Small intestine (tissue), 7 donors: ENCODE measurements at regions not wholly inside any gene's neighbourhood (a gene's known extent, or its start where the extent isn't known, plus 50 kb on each side); places are given as distances from the start of the nearest gene placed in this dataset.

Source experiments
- DNase-seq, 2 donors: peaks; one replicate each; pipeline versions ENCODE4 v3.0.0 to v3.0.0-alpha.2; 2013
- FAIRE-seq: peaks from 2 replicates; lab custom pipeline; 2012; peaks lifted over from hg19 to GRCh38; lab: Jason Lieb, UNC
- H3K27ac ChIP-seq, 3 donors: one replicate each; pipeline ENCODE4 v1.5.1; 2013; ENCODE audit warnings: low read length in 2 of 3, mild to moderate bottlenecking in 2 of 3, control low read depth in 1 of 3, inconsistent platforms in 1 of 3, low read depth in 1 of 3, moderate library complexity in 1 of 3
- H3K27me3 ChIP-seq, 3 donors: one replicate each; pipeline ENCODE4 v1.6.1; 2013; ENCODE audit warnings: low read length in 3 of 3, inconsistent platforms in 1 of 3; ENCODE audit not compliant: control insufficient read depth in 3 of 3, insufficient read depth in 3 of 3
- H3K36me3 ChIP-seq, 3 donors: one replicate each; pipeline ENCODE4 v1.6.1; 2013; ENCODE audit warnings: low read length in 3 of 3, inconsistent platforms in 1 of 3, low read depth in 1 of 3, mild to moderate bottlenecking in 1 of 3, moderate library complexity in 1 of 3; ENCODE audit not compliant: control insufficient read depth in 3 of 3, insufficient read depth in 2 of 3
- H3K4me1 ChIP-seq, 3 donors: one replicate each; pipeline ENCODE4 v1.6.1; 2013; ENCODE audit warnings: low read length in 2 of 3, inconsistent platforms in 1 of 3, low read depth in 1 of 3, mild to moderate bottlenecking in 1 of 3, moderate library complexity in 1 of 3; ENCODE audit not compliant: control insufficient read depth in 3 of 3, insufficient read depth in 2 of 3
- H3K4me3 ChIP-seq, 3 donors: one replicate each; pipeline ENCODE4 v1.5.1; 2013; ENCODE audit warnings: low read length in 3 of 3, control low read depth in 1 of 3, inconsistent platforms in 1 of 3, low read depth in 1 of 3, mild to moderate bottlenecking in 1 of 3, moderate library complexity in 1 of 3
- H3K9me3 ChIP-seq, 2 donors: one replicate each; pipeline ENCODE4 v1.6.1; 2013; ENCODE audit warnings: low read depth in 1 of 2, low read length in 1 of 2; ENCODE audit not compliant: control insufficient read depth in 2 of 2, insufficient read depth in 1 of 2
- WGBS, 3 donors: extraction: QIAGEN DNeasy Blood & Tissue Kit; methylation state at CpG; one replicate each; pipeline ENCODE4 v1.1.7; 2013; 5-methylcytosine and 5-hydroxymethylcytosine counted together
- donor health status: healthy with polysubstance abuse.
- donor health status: control.
- donor health status: control.
- donor health status: Bipolar disorder and iron deficiency.
- donor health status: healthy.

DNA sequence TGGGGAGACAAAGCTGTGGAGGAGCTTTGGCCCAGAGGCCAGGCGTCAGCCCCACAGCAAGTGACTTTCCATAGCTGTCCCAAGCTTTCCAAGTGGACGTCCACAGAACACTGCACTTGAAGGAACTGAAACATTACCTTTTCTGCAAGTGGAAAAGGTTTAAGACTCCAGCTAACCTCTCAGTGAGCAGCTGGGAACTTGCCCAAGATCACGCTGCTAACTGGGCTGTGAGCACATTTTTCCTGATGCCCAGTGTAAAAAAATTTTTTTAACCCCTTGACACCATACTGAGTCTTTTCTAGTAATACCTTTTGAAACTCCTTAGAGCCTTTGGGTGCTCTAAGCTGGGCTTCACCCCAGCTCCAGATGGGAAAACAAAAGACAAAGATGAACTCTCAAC, 256.7 kb downstream of the HAUS1 start:
- Histone ChIP-seq H3K36me3 (no peaks in the 10 kb centered on the region), H3K27me3 (no peaks in the 10 kb centered on the region), H3K4me1 (no peaks in the 10 kb centered on the region), H3K4me3 (no peak overlapping the region), H3K27ac (no peak overlapping the region), H3K9me3 (peaks cover 0 to 6% of the 10 kb centered on the region in 2 donors)
- no peak for FAIRE-seq
- WGBS, 3 donors: 54 to 80% (median 72%) methylated on average over 3 of the region's 3 CpGs
- DNase-seq: no peak

DNA sequence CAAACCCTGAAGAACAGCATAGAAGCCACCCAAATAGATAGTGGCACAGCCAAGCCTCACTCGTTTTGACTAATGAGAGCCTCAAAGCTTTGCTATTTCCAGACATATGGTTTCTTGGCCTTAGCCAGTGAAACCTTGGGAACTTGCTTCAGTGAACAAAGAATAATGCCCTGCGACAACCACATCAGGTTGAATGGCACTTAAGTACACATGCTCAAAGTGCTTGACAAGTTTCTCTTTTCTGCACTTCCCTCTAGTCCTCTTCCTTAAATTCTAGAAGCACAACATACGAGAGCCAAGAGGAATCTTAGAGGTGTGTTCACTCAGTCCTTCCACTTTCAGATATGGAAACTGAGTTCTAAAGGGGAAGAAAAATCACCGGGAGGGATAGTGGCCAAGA, 258.3 kb downstream of the HAUS1 start:
- Histone ChIP-seq H3K27ac (no peak overlapping the region), H3K4me1 (no peaks in the 10 kb centered on the region), H3K36me3 (no peaks in the 10 kb centered on the region), H3K4me3 (no peak overlapping the region), H3K9me3 (peaks cover 0 to 6% of the 10 kb centered on the region in 2 donors), H3K27me3 (no peaks in the 10 kb centered on the region)
- FAIRE-seq: no peak
- WGBS, 3 donors: 80% methylated on average over 4 of the region's 4 CpGs
- DNase-seq: no peak

DNA sequence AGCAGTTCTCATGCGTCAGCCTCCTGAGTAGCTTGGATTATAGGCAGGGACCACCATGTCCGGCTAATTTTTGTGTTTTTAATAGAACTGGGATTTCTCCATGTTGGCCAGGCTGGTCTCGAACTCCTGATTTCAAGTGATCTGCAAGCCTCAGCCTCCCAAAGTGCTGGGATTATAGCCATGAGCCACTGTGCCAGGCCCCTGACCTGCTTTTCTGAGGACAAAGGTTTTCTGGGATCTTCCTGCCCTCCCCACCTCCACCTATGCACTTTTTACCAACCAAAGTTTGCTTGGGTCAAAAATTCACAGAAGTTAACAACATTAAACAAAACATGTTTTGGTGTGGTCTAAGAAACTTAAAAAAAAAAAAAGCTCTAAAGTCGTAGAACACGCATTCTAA, 259.9 kb downstream of the HAUS1 start:
- Histone ChIP-seq H3K4me1 (no peaks in the 10 kb centered on the region), H3K27ac (no peak overlapping the region), H3K27me3 (no peaks in the 10 kb centered on the region), H3K9me3 (peaks cover 0 to 6% of the 10 kb centered on the region in 2 donors), H3K4me3 (no peak overlapping the region), H3K36me3 (no peaks in the 10 kb centered on the region)
- no peak for FAIRE-seq
- DNase-seq: no peak
- 93 to 94% (median 93%) methylated on average over 5 of the region's 5 CpGs for WGBS, 3 donors

DNA sequence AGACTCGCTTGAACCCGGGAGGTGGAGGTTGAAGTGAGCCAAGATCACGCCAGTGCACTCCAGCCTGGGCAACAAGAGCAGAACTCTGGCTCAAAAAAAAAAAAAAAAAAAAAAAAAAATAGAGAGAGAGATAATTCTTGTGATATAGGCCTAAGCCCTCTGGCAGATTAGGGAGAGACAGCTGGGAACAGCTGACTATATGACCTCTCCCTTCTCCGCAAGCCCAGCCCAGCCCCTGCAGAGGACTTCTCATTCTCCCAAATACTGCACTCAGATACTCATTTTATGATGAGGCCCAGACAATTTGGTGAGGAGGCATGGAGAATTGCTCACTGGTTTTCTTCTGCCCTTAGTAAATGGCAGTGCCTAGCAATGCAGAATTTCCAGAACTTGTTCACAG, 262.0 kb downstream of the HAUS1 start:
- Histone ChIP-seq H3K27me3 (no peaks in the 10 kb centered on the region), H3K36me3 (no peaks in the 10 kb centered on the region), H3K27ac (no peak overlapping the region), H3K9me3 (no peaks in the 10 kb centered on the region), H3K4me1 (no peaks in the 10 kb centered on the region), H3K4me3 (no peak overlapping the region)
- FAIRE-seq: no peak
- no peak for DNase-seq
- 82 to 93% (median 92%) methylated on average over 4 of the region's 4 CpGs for WGBS, 3 donors

DNA sequence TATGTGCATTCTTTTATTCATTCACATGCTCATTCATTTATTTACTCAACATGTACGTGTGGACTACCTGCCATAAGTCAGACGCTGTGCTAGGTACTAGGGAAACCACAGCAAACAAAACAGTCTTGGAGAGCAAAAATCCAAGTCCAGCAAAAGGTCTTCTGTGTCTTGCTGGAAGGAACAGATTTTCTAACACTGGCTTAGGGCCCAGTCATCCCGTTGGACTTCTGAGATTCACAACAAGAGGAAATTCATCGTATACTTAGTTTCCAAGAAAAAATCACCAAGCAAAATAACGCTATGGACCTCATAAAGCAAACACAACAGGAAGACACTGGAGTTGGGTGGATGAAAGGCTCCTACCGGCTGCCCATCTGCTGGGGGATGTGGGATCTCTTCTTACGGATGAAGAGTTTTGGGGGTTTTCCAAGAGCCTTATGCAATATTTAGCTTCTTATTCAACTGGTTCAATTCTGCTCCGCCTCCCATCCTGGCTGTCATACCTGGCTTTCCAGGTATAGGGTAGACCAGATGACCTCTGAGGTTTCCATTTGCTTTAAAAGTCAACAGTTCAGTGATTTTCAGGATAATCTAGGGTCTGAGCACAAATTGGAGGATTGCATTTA, 262.7 kb downstream of the HAUS1 start:
- H3K36me3 ChIP-seq: no peaks in the 10 kb centered on the region
- H3K9me3 ChIP-seq: no peaks in the 10 kb centered on the region
- no peaks in the 10 kb centered on the region for H3K4me1 ChIP-seq
- no peaks in the 10 kb centered on the region for H3K27me3 ChIP-seq
- FAIRE-seq (no peak), DNase-seq (no peak)
- WGBS, 3 donors: 62 to 74% (median 68%) methylated on average over 8 of the region's 8 CpGs
- H3K4me3 ChIP-seq: no peak overlapping the region
- no peak overlapping the region for H3K27ac ChIP-seq

DNA sequence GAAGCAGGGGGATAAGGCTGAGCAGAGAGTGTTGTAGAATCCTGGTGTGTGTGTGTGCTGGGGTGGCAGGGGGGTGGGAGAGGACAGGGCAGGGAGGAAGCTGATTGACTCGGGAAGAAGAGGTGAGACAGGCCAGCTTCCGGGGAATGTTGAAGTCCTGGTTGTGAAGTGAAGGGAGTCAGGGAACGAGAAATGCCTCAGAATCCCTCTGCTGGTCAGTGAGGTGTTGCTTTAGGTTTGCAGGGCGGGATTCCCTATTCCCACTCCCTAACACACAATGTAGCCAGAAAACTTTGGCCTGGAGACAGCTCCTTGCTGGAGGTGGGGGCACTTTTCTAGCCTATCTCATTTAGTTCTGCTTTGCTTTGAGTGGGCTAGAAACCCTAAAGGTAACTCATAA, 265.1 kb downstream of the HAUS1 start:
- Histone ChIP-seq H3K27me3 (no peaks in the 10 kb centered on the region), H3K4me1 (no peaks in the 10 kb centered on the region), H3K4me3 (no peak overlapping the region), H3K27ac (no peak overlapping the region), H3K9me3 (no peaks in the 10 kb centered on the region), H3K36me3 (no peaks in the 10 kb centered on the region)
- whole genome bisulfite sequencing, 3 donors: 44 to 66% (median 61%) methylated on average over 3 to 4 of the region's 4 CpGs
- FAIRE-seq (no peak), DNase-seq (no peak)

DNA sequence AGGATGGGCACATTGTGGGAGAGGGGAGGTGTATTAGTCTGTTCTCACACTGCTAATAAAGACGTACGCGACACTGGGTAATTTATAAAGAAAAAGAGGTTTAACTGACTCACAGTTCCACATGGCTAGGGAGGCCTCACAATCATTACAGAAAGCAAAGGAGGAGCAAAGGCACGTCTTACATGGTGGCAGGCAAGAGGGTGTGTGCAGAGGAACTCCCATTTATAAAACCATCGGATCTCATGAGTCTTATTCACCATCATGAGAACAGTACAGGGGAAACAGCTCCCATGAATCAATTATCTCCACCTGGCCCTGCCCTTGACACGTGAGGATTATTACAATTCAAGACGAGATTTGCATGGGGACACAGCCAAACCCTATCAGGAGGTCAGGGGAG, 266.7 kb downstream of the HAUS1 start:
- no peaks in the 10 kb centered on the region for H3K4me1 ChIP-seq
- no peak for DNase-seq
- H3K27me3 ChIP-seq: no peaks in the 10 kb centered on the region
- no peaks in the 10 kb centered on the region for H3K9me3 ChIP-seq
- H3K4me3 ChIP-seq: no peak overlapping the region
- WGBS, 3 donors: 67 to 84% (median 72%) methylated on average over 7 of the region's 7 CpGs
- H3K36me3 ChIP-seq: no peaks in the 10 kb centered on the region
- H3K27ac ChIP-seq: no peak overlapping the region
- FAIRE-seq: no peak

DNA sequence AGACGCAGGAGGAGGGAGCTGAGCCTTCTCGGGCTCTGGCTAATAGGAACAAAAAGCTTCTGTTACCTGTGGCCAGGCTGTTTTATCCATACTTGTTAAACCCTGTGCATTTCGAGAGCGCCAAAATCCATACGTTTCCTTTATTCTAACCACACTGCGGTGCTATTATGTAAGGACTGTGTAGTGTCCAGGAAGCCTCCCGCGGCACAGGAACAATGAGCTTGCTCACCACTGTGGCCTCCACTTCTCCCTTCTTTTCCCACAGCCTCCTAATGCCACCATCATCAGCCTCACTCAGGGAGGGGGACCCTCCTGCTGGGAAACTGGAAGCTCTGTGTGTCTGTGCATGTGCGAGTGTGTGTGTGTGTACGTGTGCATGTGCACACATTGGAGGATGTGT, 268.5 kb downstream of the HAUS1 start:
- no peaks in the 10 kb centered on the region for H3K4me1 ChIP-seq
- H3K4me3 ChIP-seq: no peak overlapping the region
- H3K36me3 ChIP-seq: no peaks in the 10 kb centered on the region
- DNase-seq (no peak), FAIRE-seq (no peak)
- 85 to 92% (median 86%) methylated on average over 10 of the region's 10 CpGs for WGBS, 3 donors
- no peaks in the 10 kb centered on the region for H3K27me3 ChIP-seq
- no peak overlapping the region for H3K27ac ChIP-seq
- H3K9me3 ChIP-seq: no peaks in the 10 kb centered on the region

DNA sequence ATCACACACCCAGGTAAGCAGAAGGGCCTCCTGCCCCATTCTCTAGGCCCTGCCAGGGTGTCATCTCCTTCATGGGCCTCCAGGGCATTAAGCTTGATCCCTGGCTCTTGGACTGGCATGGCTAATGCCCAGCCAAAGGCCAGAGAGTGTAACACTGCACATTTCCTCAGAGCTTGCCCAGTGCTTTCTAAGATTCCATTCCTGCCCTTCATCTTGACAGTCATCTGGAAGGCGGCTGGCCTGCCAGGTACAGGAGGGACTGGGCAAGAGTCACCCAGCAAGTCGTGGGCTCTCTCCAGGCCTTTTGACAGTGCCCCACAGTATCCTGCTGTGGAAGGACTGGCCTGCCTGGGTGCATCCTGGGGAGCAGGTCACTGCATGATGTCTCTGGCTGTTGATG, 268.9 kb downstream of the HAUS1 start:
- Histone ChIP-seq H3K4me1 (no peaks in the 10 kb centered on the region), H3K4me3 (no peak overlapping the region), H3K9me3 (no peaks in the 10 kb centered on the region), H3K27ac (no peak overlapping the region), H3K36me3 (no peaks in the 10 kb centered on the region), H3K27me3 (no peaks in the 10 kb centered on the region)
- DNase-seq (no peak), FAIRE-seq (no peak)
- WGBS, 3 donors: 46 to 75% (median 57%) methylated on average over 2 of the region's 2 CpGs
